ENCODE measurements at regions not wholly inside any gene's neighbourhood (a gene's known extent, or its start where the extent isn't known, plus 50 kb on each side); places are given as distances from the start of the nearest gene placed in this dataset.

- Histone ChIP-seq H3K27me3 (no peaks in the 10 kb centered on the region), H3K27ac (no peak overlapping the region), H3K9me3 (no peaks in the 10 kb centered on the region), H3K4me1 (peaks cover 0 to 16% of the 10 kb centered on the region in 2 donors), H3K4me3 (replicated peaks in 1 of 3) (no peak overlapping the region), H3K36me3 (no peaks in the 10 kb centered on the region)
- intact Hi-C loops (cut with DNase I), result no loop called here
- WGBS, 2 donors, result 91 to 97% methylated on average over 1 of the region's 1 CpG
- TF ChIP-seq POLR2A (IDR thresholded peaks at IDR 0.05) (no peak), CTCF (IDR thresholded peaks at IDR 0.05) (no peak)
- DNase-seq, result no peak
Measured at GRCh38 chr17:27991462-27991993, 50.9 kb upstream of the NLK start.
